ENCODE measurements at regions not wholly inside any gene's neighbourhood (a gene's known extent, or its start where the extent isn't known, plus 50 kb on each side); places are given as distances from the start of the nearest gene placed in this dataset.

GRCh38 chr16:55115506-55115905 lies 184.8 kb downstream of the IRX5 start:
- CTCF ChIA-PET (ENCODE audit: unreplicated experiment) = no interaction called here
- intact Hi-C loops (cut with micrococcal nuclease; ENCODE audit: unreplicated experiment) = no loop called here
- no peaks in the 10 kb centered on the region for H3K9me2 ChIP-seq (ENCODE audit: insufficient read depth, low read length)
- H4K20me1 ChIP-seq (ENCODE audit: insufficient read depth, low read length) = no peaks in the 10 kb centered on the region
- no peak overlapping the region for H3K4me3 ChIP-seq (ENCODE audit: low read depth, low read length, poor library complexity, severe bottlenecking)
- no peaks in the 10 kb centered on the region for H3K4me1 ChIP-seq (ENCODE audit: insufficient read depth, low read length, poor library complexity, severe bottlenecking)
- POLR2A ChIA-PET = no interaction called here
- no peak for DNase-seq (ENCODE audit: low spot score)
- H2AFZ ChIP-seq (ENCODE audit: low read length) = no peak overlapping the region
- no TSS peak for BruUV-seq (replicated peaks)
- TF ChIP-seq CTCF (conservative IDR thresholded peaks at IDR 0.05; ENCODE audit: low read length) (no peak), EZH2phosphoT487 (IDR thresholded peaks at IDR 0.05; ENCODE audit: borderline replicate concordance, low read depth, low read length) (no peak)
- H3K9me3 ChIP-seq (ENCODE audit: low read length) = no peaks in the 10 kb centered on the region
- H3K79me2 ChIP-seq (ENCODE audit: insufficient read depth, low read depth, low read length) = no peaks in the 10 kb centered on the region
- H3K27ac ChIP-seq (ENCODE audit: low read depth, low read length, poor library complexity, severe bottlenecking) = no peak overlapping the region
- H3K4me2 ChIP-seq (ENCODE audit: low read length) = no peak overlapping the region
- H3K36me3 ChIP-seq (ENCODE audit: insufficient read depth, low read length) = no peaks in the 10 kb centered on the region

GRCh38 chr16:55116165-55116920 lies 185.7 kb downstream of the IRX5 start:
- no peak overlapping the region for H3K4me2 ChIP-seq (ENCODE audit: low read length)
- no peak overlapping the region for H3K27ac ChIP-seq (ENCODE audit: low read depth, low read length, poor library complexity, severe bottlenecking)
- BruUV-seq (replicated peaks) = no TSS peak
- H4K20me1 ChIP-seq (ENCODE audit: insufficient read depth, low read length) = no peaks in the 10 kb centered on the region
- intact Hi-C loops (cut with micrococcal nuclease; ENCODE audit: unreplicated experiment) = no loop called here
- no peak overlapping the region for H3K4me3 ChIP-seq (ENCODE audit: low read depth, low read length, poor library complexity, severe bottlenecking)
- H3K9me2 ChIP-seq (ENCODE audit: insufficient read depth, low read length) = no peaks in the 10 kb centered on the region
- CTCF ChIA-PET (ENCODE audit: unreplicated experiment) = no interaction called here
- no peaks in the 10 kb centered on the region for H3K9me3 ChIP-seq (ENCODE audit: low read length)
- POLR2A ChIA-PET = interaction anchor here (0.7 kb wide), 1 partner anchor 12 kb away, joined by 3 read pairs; no protein-coding TSS in a partner anchor
- H2AFZ ChIP-seq (ENCODE audit: low read length) = no peak overlapping the region
- TF ChIP-seq CTCF (conservative IDR thresholded peaks at IDR 0.05; ENCODE audit: low read length) (no peak), EZH2phosphoT487 (IDR thresholded peaks at IDR 0.05; ENCODE audit: borderline replicate concordance, low read depth, low read length) (no peak)
- DNase-seq (ENCODE audit: low spot score) = no peak
- H3K36me3 ChIP-seq (ENCODE audit: insufficient read depth, low read length) = no peaks in the 10 kb centered on the region
- H3K4me1 ChIP-seq (ENCODE audit: insufficient read depth, low read length, poor library complexity, severe bottlenecking) = no peaks in the 10 kb centered on the region
- H3K79me2 ChIP-seq (ENCODE audit: insufficient read depth, low read depth, low read length) = no peaks in the 10 kb centered on the region

- H3K27ac ChIP-seq (ENCODE audit: low read depth, low read length, poor library complexity, severe bottlenecking) = no peak overlapping the region
- H3K9me3 ChIP-seq (ENCODE audit: low read length) = no peaks in the 10 kb centered on the region
- intact Hi-C loops (cut with micrococcal nuclease; ENCODE audit: unreplicated experiment) = no loop called here
- H4K20me1 ChIP-seq (ENCODE audit: insufficient read depth, low read length) = no peaks in the 10 kb centered on the region
- ChIA-PET CTCF (ENCODE audit: unreplicated experiment) (no interaction called here), POLR2A (no interaction called here)
- no peaks in the 10 kb centered on the region for H3K9me2 ChIP-seq (ENCODE audit: insufficient read depth, low read length)
- H3K4me1 ChIP-seq (ENCODE audit: insufficient read depth, low read length, poor library complexity, severe bottlenecking) = no peaks in the 10 kb centered on the region
- no peak for DNase-seq (ENCODE audit: low spot score)
- H3K36me3 ChIP-seq (ENCODE audit: insufficient read depth, low read length) = no peaks in the 10 kb centered on the region
- no peaks in the 10 kb centered on the region for H3K79me2 ChIP-seq (ENCODE audit: insufficient read depth, low read depth, low read length)
- H3K4me2 ChIP-seq (ENCODE audit: low read length) = no peak overlapping the region
- no peak overlapping the region for H3K4me3 ChIP-seq (ENCODE audit: low read depth, low read length, poor library complexity, severe bottlenecking)
- BruUV-seq (replicated peaks) = no TSS peak
- TF ChIP-seq CTCF (conservative IDR thresholded peaks at IDR 0.05; ENCODE audit: low read length) (no peak), EZH2phosphoT487 (IDR thresholded peaks at IDR 0.05; ENCODE audit: borderline replicate concordance, low read depth, low read length) (no peak)
- no peak overlapping the region for H2AFZ ChIP-seq (ENCODE audit: low read length)
These were observed 188.1 kb downstream of the IRX5 start for GRCh38 chr16:55118701-55119260.
